ENCODE measurements at regions not wholly inside any gene's neighbourhood (a gene's known extent, or its start where the extent isn't known, plus 50 kb on each side); places are given as distances from the start of the nearest gene placed in this dataset.

GRCh38 chr22:26888887-26889286 lies 231.5 kb downstream of the MIAT start:
- TF ChIP-seq, protein P1, sequence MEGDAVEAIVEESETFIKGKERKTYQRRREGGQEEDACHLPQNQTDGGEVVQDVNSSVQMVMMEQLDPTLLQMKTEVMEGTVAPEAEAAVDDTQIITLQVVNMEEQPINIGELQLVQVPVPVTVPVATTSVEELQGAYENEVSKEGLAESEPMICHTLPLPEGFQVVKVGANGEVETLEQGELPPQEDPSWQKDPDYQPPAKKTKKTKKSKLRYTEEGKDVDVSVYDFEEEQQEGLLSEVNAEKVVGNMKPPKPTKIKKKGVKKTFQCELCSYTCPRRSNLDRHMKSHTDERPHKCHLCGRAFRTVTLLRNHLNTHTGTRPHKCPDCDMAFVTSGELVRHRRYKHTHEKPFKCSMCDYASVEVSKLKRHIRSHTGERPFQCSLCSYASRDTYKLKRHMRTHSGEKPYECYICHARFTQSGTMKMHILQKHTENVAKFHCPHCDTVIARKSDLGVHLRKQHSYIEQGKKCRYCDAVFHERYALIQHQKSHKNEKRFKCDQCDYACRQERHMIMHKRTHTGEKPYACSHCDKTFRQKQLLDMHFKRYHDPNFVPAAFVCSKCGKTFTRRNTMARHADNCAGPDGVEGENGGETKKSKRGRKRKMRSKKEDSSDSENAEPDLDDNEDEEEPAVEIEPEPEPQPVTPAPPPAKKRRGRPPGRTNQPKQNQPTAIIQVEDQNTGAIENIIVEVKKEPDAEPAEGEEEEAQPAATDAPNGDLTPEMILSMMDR (IDR thresholded peaks at IDR 0.05), result no peak
- TF ChIP-seq EZH2 (IDR thresholded peaks at IDR 0.05; ENCODE audit: borderline replicate concordance, insufficient read depth, low read depth, low read length, poor library complexity, severe bottlenecking), result no peak
- ATAC-seq (ENCODE audit: low read depth) (no peak), DNase-seq (no peak)
- 100% methylated on average over 2 of the region's 8 CpGs for WGBS (ENCODE audit: insufficient coverage)
- Histone ChIP-seq H3K27me3 (replicated peaks in 1 of 4; ENCODE audit: control extremely low read depth in 1 of 4, control insufficient read depth in 3 of 4, insufficient read depth in 4 of 4, low read length in 3 of 4) (peaks cover 0 to 3% (median 0%) of the 10 kb centered on the region in 4 experiments), H4K20me1 (ENCODE audit: control insufficient read depth, insufficient read depth, low read length, poor library complexity, severe bottlenecking) (no peaks in the 10 kb centered on the region), H3K4me1 (ENCODE audit: control insufficient read depth in 2 of 2, insufficient read depth in 2 of 2, low read length in 2 of 2) (no peaks in the 10 kb centered on the region), H3K4me3 (ENCODE audit: control extremely low read depth in 1 of 5, extremely low read depth in 1 of 5, insufficient read depth in 1 of 5, low read depth in 2 of 5, low read length in 4 of 5) (no peak overlapping the region), H3K9me3 (ENCODE audit: control extremely low read depth in 1 of 3, control insufficient read depth in 2 of 3, insufficient read depth in 1 of 3, low read length in 2 of 3) (peaks cover 0 to 2% (median 0%) of the 10 kb centered on the region in 3 donors), H3K79me2 (ENCODE audit: control insufficient read depth, insufficient read depth, low read length) (no peaks in the 10 kb centered on the region), H3K9ac (ENCODE audit: low read length) (no peak overlapping the region), H3K36me3 (replicated peaks in 1 of 2; ENCODE audit: control extremely low read depth in 1 of 2, control insufficient read depth in 1 of 2, extremely low read depth in 1 of 2, insufficient read depth in 2 of 2, low read length in 1 of 2) (no peaks in the 10 kb centered on the region), H3K4me2 (replicated peaks; ENCODE audit: low read depth, low read length, poor library complexity, severe bottlenecking) (no peak overlapping the region), H3K27ac (ENCODE audit: low read length in 2 of 2) (no peak overlapping the region), H2AFZ (ENCODE audit: insufficient read depth, low read depth, low read length, poor library complexity, severe bottlenecking) (no peak overlapping the region)
- Mint-ChIP-seq H3K9me3 (ENCODE audit: insufficient read depth) (no peaks in the 10 kb centered on the region), H3K4me1 (no peaks in the 10 kb centered on the region), H3K4me3 (no peak overlapping the region), H3K27me3 (peaks cover 24% of the 10 kb centered on the region), H3K27ac (no peak overlapping the region)
- CTCF ChIA-PET, result no interaction called here
- POLR2A ChIA-PET, result no interaction called here
- intact Hi-C loops (cut with micrococcal nuclease), result no loop called here

DNA sequence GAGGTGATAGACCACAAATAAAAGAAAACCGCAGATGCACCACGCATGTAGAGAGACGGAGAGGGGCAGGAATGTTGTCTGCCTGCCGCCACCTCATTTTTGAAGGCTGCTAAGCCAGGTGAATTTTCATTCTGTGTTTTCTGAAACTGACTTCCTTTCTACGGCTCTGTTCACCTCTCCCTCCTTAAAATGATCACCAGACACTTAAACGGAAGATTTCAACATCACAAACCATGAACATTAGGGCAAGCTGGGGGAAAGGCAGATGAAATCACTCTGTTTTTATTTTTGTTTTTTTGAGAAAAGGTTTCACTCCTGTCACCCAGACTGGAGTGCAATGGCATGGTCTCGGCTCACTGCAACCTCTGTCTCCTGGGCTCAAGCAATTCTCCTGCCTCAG lies 232.4 kb downstream of the MIAT start:
- Histone ChIP-seq H3K36me3 (replicated peaks in 1 of 2; ENCODE audit: control extremely low read depth in 1 of 2, control insufficient read depth in 1 of 2, extremely low read depth in 1 of 2, insufficient read depth in 2 of 2, low read length in 1 of 2) (no peaks in the 10 kb centered on the region), H3K9me3 (ENCODE audit: control extremely low read depth in 1 of 3, control insufficient read depth in 2 of 3, insufficient read depth in 1 of 3, low read length in 2 of 3) (peaks cover 0 to 2% (median 0%) of the 10 kb centered on the region in 3 donors), H3K79me2 (ENCODE audit: control insufficient read depth, insufficient read depth, low read length) (no peaks in the 10 kb centered on the region), H3K4me2 (replicated peaks; ENCODE audit: low read depth, low read length, poor library complexity, severe bottlenecking) (no peak overlapping the region), H2AFZ (ENCODE audit: insufficient read depth, low read depth, low read length, poor library complexity, severe bottlenecking) (no peak overlapping the region), H3K27ac (ENCODE audit: low read length in 2 of 2) (no peak overlapping the region), H3K9ac (ENCODE audit: low read length) (no peak overlapping the region), H3K27me3 (replicated peaks in 1 of 4; ENCODE audit: control extremely low read depth in 1 of 4, control insufficient read depth in 3 of 4, insufficient read depth in 4 of 4, low read length in 3 of 4) (peaks cover 0 to 3% (median 0%) of the 10 kb centered on the region in 4 experiments), H4K20me1 (ENCODE audit: control insufficient read depth, insufficient read depth, low read length, poor library complexity, severe bottlenecking) (no peaks in the 10 kb centered on the region), H3K4me3 (ENCODE audit: control extremely low read depth in 1 of 5, extremely low read depth in 1 of 5, insufficient read depth in 1 of 5, low read depth in 2 of 5, low read length in 4 of 5) (no peak overlapping the region), H3K4me1 (ENCODE audit: control insufficient read depth in 2 of 2, insufficient read depth in 2 of 2, low read length in 2 of 2) (no peaks in the 10 kb centered on the region)
- CTCF ChIA-PET, result no interaction called here
- Mint-ChIP-seq H3K4me3 (no peak overlapping the region), H3K27me3 (peaks cover 30% of the 10 kb centered on the region), H3K9me3 (ENCODE audit: insufficient read depth) (no peaks in the 10 kb centered on the region), H3K4me1 (no peaks in the 10 kb centered on the region), H3K27ac (no peak overlapping the region)
- no peak for ATAC-seq (ENCODE audit: low read depth)
- intact Hi-C loops (cut with micrococcal nuclease), result no loop called here
- POLR2A ChIA-PET, result no interaction called here
- DNase-seq, result no peak
- TF ChIP-seq, protein P1 (IDR thresholded peaks at IDR 0.05), result no peak
- no peak for TF ChIP-seq EZH2 (IDR thresholded peaks at IDR 0.05; ENCODE audit: borderline replicate concordance, insufficient read depth, low read depth, low read length, poor library complexity, severe bottlenecking)
- WGBS (ENCODE audit: insufficient coverage), result 74% methylated on average over 5 of the region's 7 CpGs
